ENCODE measurements at regions not wholly inside any gene's neighbourhood (a gene's known extent, or its start where the extent isn't known, plus 50 kb on each side); places are given as distances from the start of the nearest gene placed in this dataset.
"Not testable (repeated sequence)": the region's sequence is repeated elsewhere in the genome, so short reads cannot be mapped to it uniquely, and the experiment has no call there.

GRCh38 chr5:4576908-4577307, 563.2 kb upstream of the ADAMTS16 start:
- no peaks in the 10 kb centered on the region for H3K4me1 ChIP-seq (ENCODE audit: insufficient read depth, low read length)
- Mint-ChIP-seq H3K27me3 (peaks cover 0 to 3% of the 10 kb centered on the region in 2 donors), H3K4me1 (no peaks in the 10 kb centered on the region), H3K4me3 (no peak overlapping the region), H3K36me3 (peaks cover 0 to 1% (median 0%) of the 10 kb centered on the region in 3 donors), H3K9me3 (peaks cover 3 to 26% (median 16%) of the 10 kb centered on the region in 5 donors), H3K27ac (no peak overlapping the region)
- H3K9me3 ChIP-seq (ENCODE audit: low read length), result no peaks in the 10 kb centered on the region
- H3K36me3 ChIP-seq (ENCODE audit: insufficient read depth, low read length), result no peaks in the 10 kb centered on the region
- ChIA-PET CTCF (no interaction called here), POLR2A (no interaction called here)
- no peaks in the 10 kb centered on the region for H3K27me3 ChIP-seq (ENCODE audit: insufficient read depth, low read length, poor library complexity, severe bottlenecking)
- no peak overlapping the region for H3K4me3 ChIP-seq (ENCODE audit: low read length)
- no peak for DNase-seq
- no peak overlapping the region for H3K27ac ChIP-seq (ENCODE audit: low read depth, low read length)

- no peaks in the 10 kb centered on the region for H3K4me1 Mint-ChIP-seq
- no peak overlapping the region for H3K27ac ChIP-seq (ENCODE audit: low read depth, low read length)
- no peaks in the 10 kb centered on the region for H3K27me3 ChIP-seq (ENCODE audit: insufficient read depth, low read length, poor library complexity, severe bottlenecking)
- ChIA-PET CTCF (no interaction called here), POLR2A (no interaction called here)
- no peak for DNase-seq
- peaks cover 0 to 1% (median 0%) of the 10 kb centered on the region in 3 donors for H3K36me3 Mint-ChIP-seq
- no peaks in the 10 kb centered on the region for H3K36me3 ChIP-seq (ENCODE audit: insufficient read depth, low read length)
- H3K4me3 Mint-ChIP-seq, result no peak overlapping the region
- H3K9me3 ChIP-seq (ENCODE audit: low read length), result no peaks in the 10 kb centered on the region
- no peak overlapping the region for H3K27ac Mint-ChIP-seq
- no peak overlapping the region for H3K4me3 ChIP-seq (ENCODE audit: low read length)
- peaks cover 0 to 3% of the 10 kb centered on the region in 2 donors for H3K27me3 Mint-ChIP-seq
- H3K4me1 ChIP-seq (ENCODE audit: insufficient read depth, low read length), result no peaks in the 10 kb centered on the region
- H3K9me3 Mint-ChIP-seq, result peaks cover 2 to 26% (median 9%) of the 10 kb centered on the region in 5 donors
Measured at GRCh38 chr5:4579679-4580078, 560.5 kb upstream of the ADAMTS16 start.

GRCh38 chr5:4580772-4581171, 559.4 kb upstream of the ADAMTS16 start:
- DNase-seq, result no peak
- Histone ChIP-seq H3K27me3 (ENCODE audit: insufficient read depth, low read length, poor library complexity, severe bottlenecking) (no peaks in the 10 kb centered on the region), H3K4me3 (ENCODE audit: low read length) (no peak overlapping the region), H3K27ac (ENCODE audit: low read depth, low read length) (no peak overlapping the region), H3K9me3 (ENCODE audit: low read length) (no peaks in the 10 kb centered on the region), H3K36me3 (ENCODE audit: insufficient read depth, low read length) (no peaks in the 10 kb centered on the region), H3K4me1 (ENCODE audit: insufficient read depth, low read length) (no peaks in the 10 kb centered on the region)
- ChIA-PET CTCF (no interaction called here), POLR2A (no interaction called here)
- Mint-ChIP-seq H3K9me3 (peaks cover 2 to 24% (median 9%) of the 10 kb centered on the region in 5 donors), H3K27ac (no peak overlapping the region), H3K4me1 (no peaks in the 10 kb centered on the region), H3K4me3 (no peak overlapping the region), H3K27me3 (peaks cover 0 to 3% of the 10 kb centered on the region in 2 donors), H3K36me3 (peaks cover 0 to 1% (median 0%) of the 10 kb centered on the region in 3 donors)

GRCh38 chr5:4581289-4581688, 558.8 kb upstream of the ADAMTS16 start:
- no peak for DNase-seq
- Histone ChIP-seq H3K9me3 (ENCODE audit: low read length) (no peaks in the 10 kb centered on the region), H3K4me1 (ENCODE audit: insufficient read depth, low read length) (no peaks in the 10 kb centered on the region), H3K4me3 (ENCODE audit: low read length) (no peak overlapping the region), H3K27ac (ENCODE audit: low read depth, low read length) (no peak overlapping the region), H3K36me3 (ENCODE audit: insufficient read depth, low read length) (no peaks in the 10 kb centered on the region), H3K27me3 (ENCODE audit: insufficient read depth, low read length, poor library complexity, severe bottlenecking) (no peaks in the 10 kb centered on the region)
- no peak overlapping the region for H3K4me3 Mint-ChIP-seq
- no peaks in the 10 kb centered on the region for H3K4me1 Mint-ChIP-seq
- POLR2A ChIA-PET, result no interaction called here
- H3K27ac Mint-ChIP-seq, result no peak overlapping the region
- peaks cover 0 to 3% of the 10 kb centered on the region in 2 donors for H3K27me3 Mint-ChIP-seq
- CTCF ChIA-PET, result no interaction called here
- H3K36me3 Mint-ChIP-seq, result peaks cover 0 to 1% (median 0%) of the 10 kb centered on the region in 3 donors
- H3K9me3 Mint-ChIP-seq, result peaks cover 2 to 24% (median 9%) of the 10 kb centered on the region in 5 donors

GRCh38 chr5:4584982-4585381, 555.1 kb upstream of the ADAMTS16 start:
- Mint-ChIP-seq H3K9me3 (peaks cover 6 to 31% (median 13%) of the 10 kb centered on the region in 5 donors), H3K27ac (no peak overlapping the region), H3K36me3 (peaks cover 0 to 1% (median 0%) of the 10 kb centered on the region in 3 donors), H3K4me1 (no peaks in the 10 kb centered on the region), H3K4me3 (no peak overlapping the region), H3K27me3 (peaks cover 0 to 3% of the 10 kb centered on the region in 2 donors)
- Histone ChIP-seq H3K9me3 (ENCODE audit: low read length) (no peaks in the 10 kb centered on the region), H3K27ac (ENCODE audit: low read depth, low read length) (no peak overlapping the region), H3K4me1 (ENCODE audit: insufficient read depth, low read length) (no peaks in the 10 kb centered on the region), H3K27me3 (ENCODE audit: insufficient read depth, low read length, poor library complexity, severe bottlenecking) (no peaks in the 10 kb centered on the region), H3K36me3 (ENCODE audit: insufficient read depth, low read length) (no peaks in the 10 kb centered on the region), H3K4me3 (ENCODE audit: low read length) (no peak overlapping the region)
- ChIA-PET CTCF (no interaction called here), POLR2A (no interaction called here)
- no peak for DNase-seq

GRCh38 chr5:4613440-4613839, 526.7 kb upstream of the ADAMTS16 start:
- Mint-ChIP-seq H3K4me1 (no peaks in the 10 kb centered on the region), H3K4me3 (no peak overlapping the region), H3K9me3 (peaks cover 4 to 16% (median 11%) of the 10 kb centered on the region in 5 donors), H3K36me3 (no peaks in the 10 kb centered on the region), H3K27me3 (no peaks in the 10 kb centered on the region), H3K27ac (no peak overlapping the region)
- no peaks in the 10 kb centered on the region for H3K9me3 ChIP-seq (ENCODE audit: low read length)
- no peak overlapping the region for H3K4me3 ChIP-seq (ENCODE audit: low read length)
- no peaks in the 10 kb centered on the region for H3K4me1 ChIP-seq (ENCODE audit: insufficient read depth, low read length)
- ChIA-PET CTCF (no interaction called here), POLR2A (no interaction called here)
- no peak for DNase-seq
- no peaks in the 10 kb centered on the region for H3K27me3 ChIP-seq (ENCODE audit: insufficient read depth, low read length, poor library complexity, severe bottlenecking)
- H3K27ac ChIP-seq (ENCODE audit: low read depth, low read length), result no peak overlapping the region
- no peaks in the 10 kb centered on the region for H3K36me3 ChIP-seq (ENCODE audit: insufficient read depth, low read length)

- H3K27me3 ChIP-seq (ENCODE audit: insufficient read depth, low read length, poor library complexity, severe bottlenecking), result no peaks in the 10 kb centered on the region
- no peak overlapping the region for H3K27ac Mint-ChIP-seq
- ChIA-PET CTCF (no interaction called here), POLR2A (no interaction called here)
- no peaks in the 10 kb centered on the region for H3K9me3 ChIP-seq (ENCODE audit: low read length)
- H3K9me3 Mint-ChIP-seq, result peaks cover 4 to 13% (median 11%) of the 10 kb centered on the region in 5 donors
- H3K27me3 Mint-ChIP-seq, result no peaks in the 10 kb centered on the region
- no peak overlapping the region for H3K4me3 ChIP-seq (ENCODE audit: low read length)
- H3K27ac ChIP-seq (ENCODE audit: low read depth, low read length), result no peak overlapping the region
- H3K4me1 ChIP-seq (ENCODE audit: insufficient read depth, low read length), result no peaks in the 10 kb centered on the region
- no peak for DNase-seq
- no peaks in the 10 kb centered on the region for H3K36me3 ChIP-seq (ENCODE audit: insufficient read depth, low read length)
- H3K4me3 Mint-ChIP-seq, result no peak overlapping the region
- H3K36me3 Mint-ChIP-seq, result no peaks in the 10 kb centered on the region
- H3K4me1 Mint-ChIP-seq, result no peaks in the 10 kb centered on the region
Measured at GRCh38 chr5:4614088-4614487, 526.0 kb upstream of the ADAMTS16 start.

- H3K4me1 Mint-ChIP-seq; H3K4me3 ChIP-seq (ENCODE audit: low read length); H3K9me3 ChIP-seq (ENCODE audit: low read length); H3K36me3 ChIP-seq (ENCODE audit: insufficient read depth, low read length); H3K36me3 Mint-ChIP-seq; POLR2A ChIA-PET; H3K4me1 ChIP-seq (ENCODE audit: insufficient read depth, low read length); CTCF ChIA-PET; H3K4me3 Mint-ChIP-seq; H3K27me3 ChIP-seq (ENCODE audit: insufficient read depth, low read length, poor library complexity, severe bottlenecking); H3K27ac ChIP-seq (ENCODE audit: low read depth, low read length); DNase-seq; H3K27ac Mint-ChIP-seq; H3K27me3 Mint-ChIP-seq: not testable (repeated sequence)
- H3K9me3 Mint-ChIP-seq, result peaks cover 5 to 13% (median 11%) of the 10 kb centered on the region in 5 donors
Measured at GRCh38 chr5:4615369-4615768, 524.8 kb upstream of the ADAMTS16 start.

Data from CD8-positive, alpha-beta memory T cell (primary cell).